ENCODE measurements at regions not wholly inside any gene's neighbourhood (a gene's known extent, or its start where the extent isn't known, plus 50 kb on each side); places are given as distances from the start of the nearest gene placed in this dataset.

DNA sequence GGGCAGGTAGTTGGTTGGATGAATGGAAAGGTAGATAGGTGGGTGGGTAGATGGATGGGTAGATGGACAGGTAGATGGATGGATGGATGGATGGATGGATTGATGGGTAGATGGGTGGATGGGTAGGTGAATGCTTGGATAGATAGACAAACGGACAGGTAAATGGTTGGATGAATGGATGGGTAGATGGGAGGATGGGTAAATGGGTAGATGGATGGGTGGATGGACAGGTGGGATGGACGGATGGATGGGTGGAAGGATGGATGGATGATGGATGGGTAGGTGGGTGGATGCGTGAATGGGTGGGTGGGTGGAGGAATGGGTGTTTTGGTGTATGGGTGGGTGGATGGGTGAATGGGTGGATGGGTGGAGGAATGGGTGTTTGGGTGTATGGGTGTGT, 50.1 kb upstream of the ASAP2 start:
- H3K27ac Mint-ChIP-seq = no peak overlapping the region
- H3K36me3 Mint-ChIP-seq = no peaks in the 10 kb centered on the region
- peaks cover 5% of the 10 kb centered on the region for H3K27me3 Mint-ChIP-seq
- H3K9me3 Mint-ChIP-seq (ENCODE audit: low read depth) = no peaks in the 10 kb centered on the region
- no peaks in the 10 kb centered on the region for H3K4me1 Mint-ChIP-seq (ENCODE audit: low read depth)
- H3K4me3 Mint-ChIP-seq = no peak overlapping the region

- H3K4me1 Mint-ChIP-seq (ENCODE audit: low read depth) = no peaks in the 10 kb centered on the region
- H3K36me3 Mint-ChIP-seq = no peaks in the 10 kb centered on the region
- H3K9me3 Mint-ChIP-seq (ENCODE audit: low read depth) = no peaks in the 10 kb centered on the region
- H3K27ac Mint-ChIP-seq = no peak overlapping the region
- peaks cover 5% of the 10 kb centered on the region for H3K27me3 Mint-ChIP-seq
- no peak overlapping the region for H3K4me3 Mint-ChIP-seq
Measured at GRCh38 chr2:9154061-9154460, 52.6 kb upstream of the ASAP2 start.

GRCh38 chr2:9153643-9153980, 53.0 kb upstream of the ASAP2 start:
- H3K4me1 Mint-ChIP-seq (ENCODE audit: low read depth) = no peaks in the 10 kb centered on the region
- no peaks in the 10 kb centered on the region for H3K9me3 Mint-ChIP-seq (ENCODE audit: low read depth)
- no peaks in the 10 kb centered on the region for H3K36me3 Mint-ChIP-seq
- H3K4me3 Mint-ChIP-seq = no peak overlapping the region
- no peak overlapping the region for H3K27ac Mint-ChIP-seq
- peaks cover 5% of the 10 kb centered on the region for H3K27me3 Mint-ChIP-seq

DNA sequence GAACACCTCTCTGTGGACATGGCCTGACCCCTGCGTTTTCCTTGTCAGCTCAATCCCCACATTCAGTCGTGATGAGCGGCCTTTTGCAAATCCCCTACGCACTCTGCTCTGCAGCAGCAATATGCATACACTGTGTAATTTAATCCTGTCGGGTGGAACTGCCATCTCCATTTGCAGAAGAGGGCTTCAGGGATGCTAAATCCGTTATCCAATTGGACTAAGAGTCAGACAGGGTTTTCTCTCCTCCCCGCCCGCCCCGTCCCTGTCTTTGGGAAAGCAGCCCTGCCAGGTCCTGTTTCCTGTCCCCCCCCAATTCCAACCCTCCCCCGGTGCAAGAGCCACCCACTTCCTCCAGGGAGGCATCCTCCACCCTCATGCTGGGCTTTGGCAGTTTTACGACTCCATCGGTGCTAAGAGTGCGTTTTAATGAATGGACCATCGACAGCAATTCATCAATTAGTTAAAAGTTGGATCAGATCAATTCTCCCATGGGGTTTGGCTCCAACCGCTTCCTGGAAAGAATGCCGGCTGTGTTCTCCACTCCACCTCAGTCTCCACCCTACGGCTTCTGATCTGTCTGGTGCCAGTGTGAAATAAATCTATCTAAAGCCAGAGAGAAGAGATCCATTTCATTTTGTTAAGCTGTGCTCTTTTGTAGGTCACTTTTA, 53.5 kb upstream of the ASAP2 start:
- Mint-ChIP-seq H3K27ac (no peak overlapping the region), H3K4me1 (ENCODE audit: low read depth) (no peaks in the 10 kb centered on the region), H3K36me3 (no peaks in the 10 kb centered on the region), H3K9me3 (ENCODE audit: low read depth) (no peaks in the 10 kb centered on the region), H3K4me3 (no peak overlapping the region), H3K27me3 (peaks cover 5% of the 10 kb centered on the region)

GRCh38 chr2:9150906-9151305, 55.7 kb upstream of the ASAP2 start:
- Mint-ChIP-seq H3K4me3 (no peak overlapping the region), H3K27ac (no peak overlapping the region), H3K27me3 (peaks cover 12% of the 10 kb centered on the region), H3K9me3 (ENCODE audit: low read depth) (no peaks in the 10 kb centered on the region), H3K36me3 (no peaks in the 10 kb centered on the region), H3K4me1 (ENCODE audit: low read depth) (no peaks in the 10 kb centered on the region)

DNA sequence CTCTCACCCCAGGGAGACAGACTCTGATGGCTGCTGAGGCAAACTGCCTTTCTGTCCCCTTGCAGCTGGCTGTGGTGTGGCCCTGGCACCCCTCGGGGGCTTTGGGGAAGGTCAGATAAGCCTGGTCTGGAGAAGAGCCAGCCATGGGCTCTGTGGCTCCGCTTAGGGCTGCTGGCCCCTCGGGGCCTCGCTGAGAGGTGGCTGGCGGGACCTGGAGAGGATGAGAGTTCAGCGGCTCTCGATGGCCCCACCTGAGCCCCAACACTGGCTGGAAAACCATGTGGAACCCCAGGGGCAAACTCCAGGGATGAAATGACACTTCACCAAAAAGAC, 56.1 kb upstream of the ASAP2 start:
- no peak overlapping the region for H3K27ac Mint-ChIP-seq
- H3K4me3 Mint-ChIP-seq = no peak overlapping the region
- H3K9me3 Mint-ChIP-seq (ENCODE audit: low read depth) = no peaks in the 10 kb centered on the region

GRCh38 chr2:9149726-9150567, 56.7 kb upstream of the ASAP2 start:
- H3K9me3 Mint-ChIP-seq (ENCODE audit: low read depth) = no peaks in the 10 kb centered on the region
- H3K27ac Mint-ChIP-seq = no peak overlapping the region
- no peaks in the 10 kb centered on the region for H3K4me1 Mint-ChIP-seq (ENCODE audit: low read depth)
- H3K4me3 Mint-ChIP-seq = no peak overlapping the region
- peaks cover 9% of the 10 kb centered on the region for H3K27me3 Mint-ChIP-seq
- H3K36me3 Mint-ChIP-seq = no peaks in the 10 kb centered on the region

More for the DNA sequence above, 56.1 kb upstream of the ASAP2 start:
- no peaks in the 10 kb centered on the region for H3K36me3 Mint-ChIP-seq
- H3K4me1 Mint-ChIP-seq (ENCODE audit: low read depth) = no peaks in the 10 kb centered on the region
- peaks cover 12% of the 10 kb centered on the region for H3K27me3 Mint-ChIP-seq

GRCh38 chr2:9149388-9149660, 57.3 kb upstream of the ASAP2 start:
- H3K27me3 Mint-ChIP-seq = peaks cover 8% of the 10 kb centered on the region

DNA sequence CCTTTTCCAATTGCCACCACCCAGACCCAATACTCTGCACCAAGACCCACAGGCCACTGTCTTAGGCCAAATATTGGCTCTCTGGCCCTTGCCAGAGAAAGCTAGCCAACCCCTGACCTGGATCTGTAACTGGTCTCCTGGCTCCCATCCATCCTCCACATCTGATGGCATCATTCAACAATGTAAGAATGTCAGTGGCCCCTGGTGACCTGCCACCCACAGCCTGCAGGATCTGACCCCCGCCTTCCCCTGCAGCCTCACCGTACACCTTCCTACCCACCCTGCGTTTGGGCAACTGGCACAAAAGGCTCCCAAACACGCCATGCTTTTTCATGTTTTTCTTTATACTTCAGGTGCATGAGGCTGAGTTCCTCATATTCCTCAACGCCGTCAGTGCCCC, 60.0 kb upstream of the ASAP2 start:
- Mint-ChIP-seq H3K27ac (no peak overlapping the region), H3K36me3 (no peaks in the 10 kb centered on the region), H3K4me3 (no peak overlapping the region), H3K4me1 (ENCODE audit: low read depth) (no peaks in the 10 kb centered on the region), H3K9me3 (ENCODE audit: low read depth) (no peaks in the 10 kb centered on the region), H3K27me3 (peaks cover 10% of the 10 kb centered on the region)

More at GRCh38 chr2:9149388-9149660, 57.3 kb upstream of the ASAP2 start:
- no peak overlapping the region for H3K4me3 Mint-ChIP-seq
- H3K4me1 Mint-ChIP-seq (ENCODE audit: low read depth) = no peaks in the 10 kb centered on the region
- no peak overlapping the region for H3K27ac Mint-ChIP-seq
- no peaks in the 10 kb centered on the region for H3K9me3 Mint-ChIP-seq (ENCODE audit: low read depth)
- H3K36me3 Mint-ChIP-seq = no peaks in the 10 kb centered on the region

DNA sequence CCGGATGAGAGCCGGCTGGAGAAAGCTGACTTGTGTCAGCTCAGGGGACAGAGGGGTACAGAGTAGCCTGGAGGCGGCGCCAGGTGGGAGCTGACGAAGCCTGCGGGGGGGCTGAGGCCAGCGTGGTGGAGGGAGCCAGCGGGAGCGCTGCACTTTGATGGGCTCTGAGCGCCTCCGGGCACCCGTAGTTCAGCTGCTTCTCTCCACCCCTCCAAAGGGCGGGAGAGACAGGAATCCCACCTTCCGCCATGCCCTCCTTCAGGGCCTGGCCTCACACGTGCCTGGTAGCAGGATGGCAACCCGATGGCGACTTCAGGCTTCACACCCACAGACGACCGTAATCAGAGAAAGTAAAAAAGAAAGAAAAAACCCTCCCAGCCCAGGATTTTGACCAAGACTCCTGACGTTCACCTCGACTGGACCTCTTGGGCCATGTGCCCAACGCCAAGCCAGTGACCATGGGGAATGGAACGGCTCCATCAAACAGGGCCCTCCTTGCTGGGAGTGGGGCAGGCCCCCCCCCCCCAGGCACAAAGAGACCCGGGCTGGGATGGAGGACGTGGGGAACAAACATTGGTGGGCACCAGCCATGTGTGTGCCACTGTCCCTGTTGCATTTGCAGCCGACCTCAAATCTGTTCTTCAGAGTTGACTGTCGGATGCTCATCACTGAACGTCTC, 60.7 kb upstream of the ASAP2 start:
- no peaks in the 10 kb centered on the region for H3K36me3 Mint-ChIP-seq
- H3K9me3 Mint-ChIP-seq (ENCODE audit: low read depth) = no peaks in the 10 kb centered on the region
- H3K4me1 Mint-ChIP-seq (ENCODE audit: low read depth) = no peaks in the 10 kb centered on the region
- H3K4me3 Mint-ChIP-seq = no peak overlapping the region
- H3K27ac Mint-ChIP-seq = no peak overlapping the region
- H3K27me3 Mint-ChIP-seq = peaks cover 11% of the 10 kb centered on the region

GRCh38 chr2:9145109-9145751, 61.4 kb upstream of the ASAP2 start:
- H3K27me3 Mint-ChIP-seq = peaks cover 11% of the 10 kb centered on the region
- no peaks in the 10 kb centered on the region for H3K4me1 Mint-ChIP-seq (ENCODE audit: low read depth)
- H3K27ac Mint-ChIP-seq = no peak overlapping the region
- H3K4me3 Mint-ChIP-seq = no peak overlapping the region
- no peaks in the 10 kb centered on the region for H3K9me3 Mint-ChIP-seq (ENCODE audit: low read depth)
- H3K36me3 Mint-ChIP-seq = no peaks in the 10 kb centered on the region

- Mint-ChIP-seq H3K9me3 (ENCODE audit: low read depth) (no peaks in the 10 kb centered on the region), H3K27me3 (peaks cover 13% of the 10 kb centered on the region), H3K36me3 (no peaks in the 10 kb centered on the region), H3K27ac (no peak overlapping the region), H3K4me3 (no peak overlapping the region), H3K4me1 (ENCODE audit: low read depth) (no peaks in the 10 kb centered on the region)
Measured at GRCh38 chr2:9144617-9145016, 62.0 kb upstream of the ASAP2 start.

GRCh38 chr2:9144046-9144445, 62.6 kb upstream of the ASAP2 start:
- Mint-ChIP-seq H3K4me3 (no peak overlapping the region), H3K36me3 (no peaks in the 10 kb centered on the region), H3K4me1 (ENCODE audit: low read depth) (no peaks in the 10 kb centered on the region), H3K27ac (no peak overlapping the region), H3K9me3 (ENCODE audit: low read depth) (no peaks in the 10 kb centered on the region), H3K27me3 (peaks cover 13% of the 10 kb centered on the region)

DNA sequence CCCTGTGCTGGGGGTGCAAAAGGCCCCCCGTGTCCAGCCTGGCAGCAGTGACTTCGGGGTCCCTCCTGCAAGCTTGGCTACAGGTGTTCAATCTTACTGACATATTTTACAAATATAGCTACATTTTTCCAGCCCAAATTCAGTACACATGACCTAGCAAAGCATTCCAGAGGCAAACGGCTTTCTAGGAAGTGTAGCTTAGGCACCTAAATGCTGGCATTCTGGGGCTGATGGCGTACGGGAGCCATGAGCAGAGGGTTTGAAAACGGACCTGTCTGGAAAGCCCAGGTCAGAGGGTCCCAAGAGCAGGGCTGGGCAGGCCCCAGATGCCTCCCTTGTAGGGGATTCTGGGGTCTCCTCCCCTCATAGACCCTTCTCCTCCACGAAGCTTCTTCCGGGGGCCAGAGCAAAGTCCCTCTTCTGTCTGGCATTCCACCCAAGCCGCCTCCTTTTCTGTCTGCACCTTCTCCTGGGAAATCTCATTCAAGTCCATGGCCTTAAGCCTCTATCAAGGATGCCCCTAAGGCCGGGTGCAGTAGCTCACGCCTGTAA, 63.3 kb upstream of the ASAP2 start:
- Mint-ChIP-seq H3K4me1 (ENCODE audit: low read depth) (no peaks in the 10 kb centered on the region), H3K27ac (no peak overlapping the region), H3K36me3 (no peaks in the 10 kb centered on the region), H3K27me3 (peaks cover 13% of the 10 kb centered on the region), H3K9me3 (ENCODE audit: low read depth) (no peaks in the 10 kb centered on the region), H3K4me3 (peak overlapping the region; percentile 20)

Measured in activated naive CD8-positive, alpha-beta T cell (primary cell).